A673 (cell line): ENCODE measurements at regions not wholly inside any gene's neighbourhood (a gene's known extent, or its start where the extent isn't known, plus 50 kb on each side); places are given as distances from the start of the nearest gene placed in this dataset.

Experiments
- EZH2 ChIP-seq: fragments of 200-600 bp; sonication (generic); IDR thresholded peaks from 2 replicates; pipeline ENCODE4 v1.6.1; 2017; ENCODE audit warnings: borderline replicate concordance, low read depth, mild to moderate bottlenecking, mixed read lengths, antibody characterized with exemption, low read length; ENCODE audit not compliant: poor library complexity, severe bottlenecking
- TF ChIP-seq, protein P1 (sequence below): fragments of 300-800, 200-600 bp; sonication (generic); conservative IDR thresholded peaks from 2 replicates; pipeline ENCODE4 v1.5.1; 2017; ENCODE audit warnings: low read depth, mild to moderate bottlenecking, antibody characterized with exemption, low read length, moderate library complexity, mixed read lengths

DNA sequence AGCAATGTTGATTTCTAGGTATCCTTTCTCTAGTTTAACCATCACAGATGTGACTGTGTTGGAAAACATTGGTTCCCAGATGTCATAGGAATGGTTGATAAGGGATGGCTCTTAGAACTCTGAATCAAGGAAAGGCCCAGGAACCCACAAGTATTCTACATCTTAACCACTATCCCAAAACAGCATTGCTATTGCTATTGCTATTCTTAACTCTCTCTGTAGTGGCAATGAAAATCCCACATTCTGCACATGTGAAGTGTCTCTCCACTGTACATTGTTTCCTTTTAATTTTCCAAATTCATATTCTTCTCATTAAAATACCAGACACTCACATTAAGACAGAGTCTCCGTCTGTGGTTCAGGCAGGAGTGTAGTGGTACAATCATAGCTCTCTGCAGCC, 420.4 kb upstream of the RUNX1 start:
- TF ChIP-seq, protein P1, sequence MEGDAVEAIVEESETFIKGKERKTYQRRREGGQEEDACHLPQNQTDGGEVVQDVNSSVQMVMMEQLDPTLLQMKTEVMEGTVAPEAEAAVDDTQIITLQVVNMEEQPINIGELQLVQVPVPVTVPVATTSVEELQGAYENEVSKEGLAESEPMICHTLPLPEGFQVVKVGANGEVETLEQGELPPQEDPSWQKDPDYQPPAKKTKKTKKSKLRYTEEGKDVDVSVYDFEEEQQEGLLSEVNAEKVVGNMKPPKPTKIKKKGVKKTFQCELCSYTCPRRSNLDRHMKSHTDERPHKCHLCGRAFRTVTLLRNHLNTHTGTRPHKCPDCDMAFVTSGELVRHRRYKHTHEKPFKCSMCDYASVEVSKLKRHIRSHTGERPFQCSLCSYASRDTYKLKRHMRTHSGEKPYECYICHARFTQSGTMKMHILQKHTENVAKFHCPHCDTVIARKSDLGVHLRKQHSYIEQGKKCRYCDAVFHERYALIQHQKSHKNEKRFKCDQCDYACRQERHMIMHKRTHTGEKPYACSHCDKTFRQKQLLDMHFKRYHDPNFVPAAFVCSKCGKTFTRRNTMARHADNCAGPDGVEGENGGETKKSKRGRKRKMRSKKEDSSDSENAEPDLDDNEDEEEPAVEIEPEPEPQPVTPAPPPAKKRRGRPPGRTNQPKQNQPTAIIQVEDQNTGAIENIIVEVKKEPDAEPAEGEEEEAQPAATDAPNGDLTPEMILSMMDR: no peak
- no peak for TF ChIP-seq EZH2
